Astrocyte of the cerebellum (primary cell): ENCODE measurements at regions not wholly inside any gene's neighbourhood (a gene's known extent, or its start where the extent isn't known, plus 50 kb on each side); places are given as distances from the start of the nearest gene placed in this dataset.
"Not testable (repeated sequence)": the region's sequence is repeated elsewhere in the genome, so short reads cannot be mapped to it uniquely, and the experiment has no call there.

Experiments
- DNase-seq: peaks from one replicate; pipeline ENCODE4 v3.0.0-alpha.2; 2011; ENCODE audit warnings: low read depth
- H3K4me3 ChIP-seq: 2 replicates; pipeline ENCODE4 v1.5.1; 2011; ENCODE audit warnings: mild to moderate bottlenecking, low read depth, low read length, moderate library complexity
- CTCF ChIP-seq: IDR thresholded peaks from 2 replicates; pipeline ENCODE4 v1.5.1; 2012; ENCODE audit warnings: low read length, low read depth, moderate library complexity, mild to moderate bottlenecking; ENCODE audit errors: missing control alignments
- in situ Hi-C: cut with HindIII; loops from 2 replicates; pipeline ENCODE4 v1.10.0; 2017; ENCODE audit warnings: low sequenced_read_pairs

- in situ Hi-C loops, DNase-seq: not testable (repeated sequence)
- peak overlapping the region; percentile 38 for H3K4me3 ChIP-seq
- TF ChIP-seq CTCF = peak; percentile 19
Observed at GRCh38 chr3:75579981-75580782, 83.9 kb upstream of the FRG2C start.

- in situ Hi-C loops, DNase-seq, H3K4me3 ChIP-seq: not testable (repeated sequence)
Observed at GRCh38 chr3:75582536-75582935, 81.6 kb upstream of the FRG2C start.

- H3K4me3 ChIP-seq, DNase-seq, in situ Hi-C loops: not testable (repeated sequence)
Observed at GRCh38 chr3:75583116-75583515, 81.0 kb upstream of the FRG2C start.

GRCh38 chr3:75587695-75588094 is 76.4 kb upstream of the FRG2C start:
- in situ Hi-C loops, H3K4me3 ChIP-seq, DNase-seq: not testable (repeated sequence)

GRCh38 chr3:75590382-75590781 is 73.7 kb upstream of the FRG2C start:
- in situ Hi-C loops, DNase-seq, H3K4me3 ChIP-seq: not testable (repeated sequence)

- DNase-seq, in situ Hi-C loops, H3K4me3 ChIP-seq: not testable (repeated sequence)
Observed at GRCh38 chr3:75604286-75604934, 59.7 kb upstream of the FRG2C start.

GRCh38 chr3:75607996-75608395 is 56.1 kb upstream of the FRG2C start:
- in situ Hi-C loops, DNase-seq, H3K4me3 ChIP-seq: not testable (repeated sequence)

GRCh38 chr3:75609598-75609997 is 54.5 kb upstream of the FRG2C start:
- DNase-seq, H3K4me3 ChIP-seq, in situ Hi-C loops: not testable (repeated sequence)

- H3K4me3 ChIP-seq = no peak overlapping the region
- TF ChIP-seq CTCF = no peak
- DNase-seq = no peak
- in situ Hi-C loops = no loop called here
Observed at GRCh38 chr3:75610773-75611172, 53.4 kb upstream of the FRG2C start.

- H3K4me3 ChIP-seq, in situ Hi-C loops, DNase-seq: not testable (repeated sequence)
Observed at GRCh38 chr3:75611724-75612460, 52.2 kb upstream of the FRG2C start.
